ENCODE measurements at regions not wholly inside any gene's neighbourhood (a gene's known extent, or its start where the extent isn't known, plus 50 kb on each side); places are given as distances from the start of the nearest gene placed in this dataset.

- TF ChIP-seq CTCF (IDR thresholded peaks at IDR 0.05; ENCODE audit: insufficient read depth, low read length, poor library complexity, severe bottlenecking) (no peak), EZH2phosphoT487 (conservative IDR thresholded peaks at IDR 0.05; ENCODE audit: low read length) (no peak)
These were observed 301.9 kb downstream of the FGFR2 start for GRCh38 chr10:121296378-121296777.
